Stromal cell of bone marrow (primary cell): ENCODE measurements at regions not wholly inside any gene's neighbourhood (a gene's known extent, or its start where the extent isn't known, plus 50 kb on each side); places are given as distances from the start of the nearest gene placed in this dataset.

Source experiments
- DNase-seq: peaks from one replicate; pipeline ENCODE4 v3.0.0-alpha.2; 2012; ENCODE audit warnings: low read depth

- DNase-seq: no peak
Measured at GRCh38 chr4:89422441-89422990, 114.9 kb upstream of the GPRIN3 start.

- DNase-seq: no peak
Measured at GRCh38 chr4:89420507-89420906, 112.9 kb upstream of the GPRIN3 start.

GRCh38 chr4:89419111-89419695 lies 111.6 kb upstream of the GPRIN3 start:
- no peak for DNase-seq

- no peak for DNase-seq
Measured at GRCh38 chr4:89416960-89417359, 109.4 kb upstream of the GPRIN3 start.

GRCh38 chr4:89413518-89413917 lies 105.9 kb upstream of the GPRIN3 start:
- no peak for DNase-seq

GRCh38 chr4:89411539-89412309 lies 104.1 kb upstream of the GPRIN3 start:
- no peak for DNase-seq

GRCh38 chr4:89410687-89411086 lies 103.1 kb upstream of the GPRIN3 start:
- peak; percentile 17 for DNase-seq

- no peak for DNase-seq
Measured at GRCh38 chr4:89404530-89404929, 96.9 kb upstream of the GPRIN3 start.

- DNase-seq: no peak
Measured at GRCh38 chr4:89403826-89404225, 96.2 kb upstream of the GPRIN3 start.

- no peak for DNase-seq
Measured at GRCh38 chr4:89400287-89401035, 92.9 kb upstream of the GPRIN3 start.

- no peak for DNase-seq
Measured at GRCh38 chr4:89398644-89399043, 91.0 kb upstream of the GPRIN3 start.

- DNase-seq: no peak
Measured at GRCh38 chr4:89398146-89398545, 90.5 kb upstream of the GPRIN3 start.

- no peak for DNase-seq
Measured at GRCh38 chr4:89397441-89397840, 89.8 kb upstream of the GPRIN3 start.

- no peak for DNase-seq
Measured at GRCh38 chr4:89382439-89382838, 74.8 kb upstream of the GPRIN3 start.

- DNase-seq: no peak
Measured at GRCh38 chr4:89380980-89381379, 73.4 kb upstream of the GPRIN3 start.

GRCh38 chr4:89379511-89380044 lies 72.0 kb upstream of the GPRIN3 start:
- DNase-seq: no peak

GRCh38 chr4:89373394-89373793 lies 65.8 kb upstream of the GPRIN3 start:
- no peak for DNase-seq

GRCh38 chr4:89371614-89372013 lies 64.0 kb upstream of the GPRIN3 start:
- DNase-seq: no peak

- no peak for DNase-seq
Measured at GRCh38 chr4:89369581-89369980, 62.0 kb upstream of the GPRIN3 start.

- no peak for DNase-seq
Measured at GRCh38 chr4:89368861-89369260, 61.3 kb upstream of the GPRIN3 start.

GRCh38 chr4:89365776-89366175 lies 58.2 kb upstream of the GPRIN3 start:
- no peak for DNase-seq

GRCh38 chr4:89365375-89365774 lies 57.8 kb upstream of the GPRIN3 start:
- DNase-seq: no peak

GRCh38 chr4:89364541-89364940 lies 56.9 kb upstream of the GPRIN3 start:
- DNase-seq: no peak
